GM19438 (cell line): ENCODE measurements at regions not wholly inside any gene's neighbourhood (a gene's known extent, or its start where the extent isn't known, plus 50 kb on each side); places are given as distances from the start of the nearest gene placed in this dataset.

Experiments
- ATAC-seq: cut with Tn5 transposase; IDR thresholded peaks from one replicate; pipeline ENCODE4 v1.9.1; 2021; ENCODE audit warnings: low read depth; ENCODE audit not compliant: unreplicated experiment

GRCh38 chr12:124388038-124388671 lies 93.3 kb downstream of the RFLNA start:
- no peak for ATAC-seq

- no peak for ATAC-seq
These were observed 92.6 kb downstream of the RFLNA start for GRCh38 chr12:124387528-124387911.

GRCh38 chr12:124386661-124387527 lies 92.0 kb downstream of the RFLNA start:
- ATAC-seq, result no peak

- no peak for ATAC-seq
These were observed 91.2 kb downstream of the RFLNA start for GRCh38 chr12:124386059-124386458.

GRCh38 chr12:124385219-124385969 lies 90.5 kb downstream of the RFLNA start:
- ATAC-seq, result no peak

- no peak for ATAC-seq
These were observed 89.5 kb downstream of the RFLNA start for GRCh38 chr12:124384299-124384894.

GRCh38 chr12:124383028-124383427 lies 88.1 kb downstream of the RFLNA start:
- no peak for ATAC-seq

GRCh38 chr12:124381456-124382296 lies 86.8 kb downstream of the RFLNA start:
- no peak for ATAC-seq

- no peak for ATAC-seq
These were observed 86.0 kb downstream of the RFLNA start for GRCh38 chr12:124380796-124381455.

- no peak for ATAC-seq
These were observed 85.3 kb downstream of the RFLNA start for GRCh38 chr12:124379938-124380754.

GRCh38 chr12:124379379-124379937 lies 84.6 kb downstream of the RFLNA start:
- no peak for ATAC-seq

GRCh38 chr12:124378926-124379325 lies 84.0 kb downstream of the RFLNA start:
- ATAC-seq, result no peak

GRCh38 chr12:124377981-124378509 lies 83.2 kb downstream of the RFLNA start:
- ATAC-seq, result no peak

- ATAC-seq, result no peak
These were observed 81.5 kb downstream of the RFLNA start for GRCh38 chr12:124376435-124376834.

- ATAC-seq, result no peak
These were observed 80.9 kb downstream of the RFLNA start for GRCh38 chr12:124375789-124376175.

GRCh38 chr12:124375141-124375788 lies 80.4 kb downstream of the RFLNA start:
- no peak for ATAC-seq

GRCh38 chr12:124374567-124374966 lies 79.7 kb downstream of the RFLNA start:
- no peak for ATAC-seq

GRCh38 chr12:124374147-124374546 lies 79.3 kb downstream of the RFLNA start:
- no peak for ATAC-seq
